ENCODE measurements at regions not wholly inside any gene's neighbourhood (a gene's known extent, or its start where the extent isn't known, plus 50 kb on each side); places are given as distances from the start of the nearest gene placed in this dataset.

DNA sequence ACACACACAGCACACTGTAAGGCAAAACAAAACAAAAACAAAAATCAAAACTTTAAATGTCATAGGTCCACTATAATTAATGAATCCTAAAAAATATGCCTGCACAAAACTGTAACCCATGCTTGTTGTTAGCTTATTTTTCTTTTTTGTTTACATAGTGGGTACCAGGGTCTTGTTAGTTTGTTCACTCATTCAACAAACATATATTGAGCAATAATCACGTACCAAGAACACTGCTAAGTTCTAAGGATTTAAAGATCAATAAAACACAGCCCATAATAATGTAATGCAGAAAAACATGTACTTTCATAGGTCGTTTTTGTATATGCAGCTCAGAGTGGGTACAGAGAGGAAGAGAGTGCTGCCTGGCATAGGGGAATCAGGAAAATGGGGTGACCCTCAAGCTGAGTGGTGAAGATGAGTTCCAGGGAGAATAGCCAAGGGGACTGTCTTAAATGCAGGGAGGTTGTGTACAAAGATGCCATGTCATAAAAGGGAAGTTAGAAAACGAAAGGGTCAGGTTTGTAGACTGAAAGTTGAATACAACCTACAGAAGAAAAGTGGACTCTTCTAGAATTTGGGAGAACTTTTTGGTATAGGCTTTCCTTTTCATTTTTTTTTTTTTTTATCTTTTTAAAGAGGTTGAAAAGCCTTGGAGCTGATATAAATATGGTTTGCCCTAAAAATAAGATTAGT lies 113.3 kb upstream of the TBX18 start:
- H3K27ac ChIP-seq: no peak overlapping the region
- no peaks in the 10 kb centered on the region for H3K36me3 ChIP-seq (ENCODE audit: insufficient read depth in 1 of 2, low read depth in 1 of 2)
- intact Hi-C loops (cut with DNase I): no loop called here
- no peak overlapping the region for H3K4me3 ChIP-seq
- DNase-seq (no peak), ATAC-seq (no peak)
- TF ChIP-seq, protein P1, sequence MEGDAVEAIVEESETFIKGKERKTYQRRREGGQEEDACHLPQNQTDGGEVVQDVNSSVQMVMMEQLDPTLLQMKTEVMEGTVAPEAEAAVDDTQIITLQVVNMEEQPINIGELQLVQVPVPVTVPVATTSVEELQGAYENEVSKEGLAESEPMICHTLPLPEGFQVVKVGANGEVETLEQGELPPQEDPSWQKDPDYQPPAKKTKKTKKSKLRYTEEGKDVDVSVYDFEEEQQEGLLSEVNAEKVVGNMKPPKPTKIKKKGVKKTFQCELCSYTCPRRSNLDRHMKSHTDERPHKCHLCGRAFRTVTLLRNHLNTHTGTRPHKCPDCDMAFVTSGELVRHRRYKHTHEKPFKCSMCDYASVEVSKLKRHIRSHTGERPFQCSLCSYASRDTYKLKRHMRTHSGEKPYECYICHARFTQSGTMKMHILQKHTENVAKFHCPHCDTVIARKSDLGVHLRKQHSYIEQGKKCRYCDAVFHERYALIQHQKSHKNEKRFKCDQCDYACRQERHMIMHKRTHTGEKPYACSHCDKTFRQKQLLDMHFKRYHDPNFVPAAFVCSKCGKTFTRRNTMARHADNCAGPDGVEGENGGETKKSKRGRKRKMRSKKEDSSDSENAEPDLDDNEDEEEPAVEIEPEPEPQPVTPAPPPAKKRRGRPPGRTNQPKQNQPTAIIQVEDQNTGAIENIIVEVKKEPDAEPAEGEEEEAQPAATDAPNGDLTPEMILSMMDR (IDR thresholded peaks at IDR 0.05): no peak
- no peaks in the 10 kb centered on the region for H3K9me3 ChIP-seq
- H3K27me3 ChIP-seq (ENCODE audit: insufficient read depth in 3 of 3, low read length in 2 of 3): no peaks in the 10 kb centered on the region
- 56 to 64% (median 61%) methylated on average over 3 of the region's 3 CpGs for WGBS, 3 donors
- no peaks in the 10 kb centered on the region for H3K4me1 ChIP-seq

DNA sequence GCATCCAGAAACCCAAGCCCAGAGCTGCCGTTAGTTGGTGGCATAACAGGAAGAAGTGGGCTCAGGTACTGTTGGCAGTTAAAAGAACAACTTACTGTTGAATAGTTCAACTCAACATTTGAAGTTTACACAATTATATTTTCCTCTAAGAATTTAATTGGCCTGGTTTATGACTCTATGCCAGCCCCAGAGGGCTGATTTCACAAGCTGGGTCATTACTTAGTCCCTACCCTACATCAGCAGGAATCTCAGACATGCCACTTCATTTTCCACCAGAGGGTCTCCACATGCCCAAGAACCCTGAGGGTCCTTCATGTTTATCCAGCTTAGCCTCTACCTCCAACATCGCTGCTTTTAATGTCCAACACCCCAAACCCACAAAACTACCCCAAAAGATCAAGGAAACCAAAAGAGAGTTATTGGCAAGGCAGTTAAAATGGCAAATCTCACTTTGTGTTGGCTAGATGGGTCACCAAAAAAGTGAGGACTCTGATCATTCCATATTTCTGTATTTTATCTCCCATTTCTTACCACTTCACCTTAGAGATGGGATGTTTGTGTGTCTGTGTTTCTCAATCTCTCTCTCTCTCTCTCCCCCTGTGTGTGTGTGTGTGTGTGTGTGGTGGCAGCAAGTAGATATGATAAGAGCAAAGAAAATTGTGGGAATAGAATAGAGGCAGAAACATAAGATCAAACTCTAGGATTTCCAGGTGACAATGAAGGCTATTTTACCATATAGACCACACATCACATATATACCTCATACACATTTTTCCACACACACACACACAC lies 112.5 kb upstream of the TBX18 start:
- H3K9me3 ChIP-seq: no peaks in the 10 kb centered on the region
- ATAC-seq: no peak
- H3K4me1 ChIP-seq: no peaks in the 10 kb centered on the region
- DNase-seq: no peak
- TF ChIP-seq, protein P1 (IDR thresholded peaks at IDR 0.05): no peak
- H3K36me3 ChIP-seq (ENCODE audit: insufficient read depth in 1 of 2, low read depth in 1 of 2): no peaks in the 10 kb centered on the region
- H3K27ac ChIP-seq: no peak overlapping the region
- no peaks in the 10 kb centered on the region for H3K27me3 ChIP-seq (ENCODE audit: insufficient read depth in 3 of 3, low read length in 2 of 3)
- 73 to 81% (median 75%) methylated on average over 2 of the region's 2 CpGs for WGBS, 3 donors
- no peak overlapping the region for H3K4me3 ChIP-seq
- intact Hi-C loops (cut with DNase I): no loop called here

DNA sequence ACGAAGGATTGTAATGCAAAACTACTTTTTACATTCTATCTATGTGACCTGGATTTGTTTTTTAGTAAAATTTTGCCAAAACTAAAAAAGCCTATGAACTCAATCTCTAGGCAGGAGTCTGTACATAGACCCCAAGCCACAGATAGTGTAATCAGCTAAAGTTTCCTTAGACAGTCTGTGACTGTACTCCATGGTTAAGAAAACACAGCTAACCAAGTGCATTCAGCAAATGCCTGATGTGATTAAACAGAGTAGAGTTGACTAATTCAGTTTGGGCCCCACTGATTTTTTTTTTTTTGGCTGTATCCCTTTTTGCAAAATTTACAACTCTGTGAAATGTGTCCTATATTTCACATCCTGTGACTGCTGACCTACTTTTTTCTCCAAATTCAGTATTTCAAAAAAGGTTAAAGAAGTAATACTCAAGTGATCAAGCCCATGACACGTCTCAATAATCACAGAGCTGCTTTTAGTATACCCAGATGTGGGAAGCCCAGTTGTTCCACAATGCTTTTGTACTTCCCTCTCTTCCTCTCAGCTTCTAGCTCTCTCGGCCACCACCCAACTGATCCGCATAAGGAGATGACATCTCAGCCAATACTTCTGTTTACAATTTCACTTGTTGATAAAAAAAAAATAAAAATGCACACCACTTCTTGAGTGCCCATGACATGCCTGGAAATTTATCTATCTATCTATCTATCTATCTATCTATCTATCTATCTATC lies 108.8 kb upstream of the TBX18 start:
- H3K4me1 ChIP-seq: no peaks in the 10 kb centered on the region
- TF ChIP-seq, protein P1 (IDR thresholded peaks at IDR 0.05): no peak
- no peak overlapping the region for H3K4me3 ChIP-seq
- no peak overlapping the region for H3K27ac ChIP-seq
- WGBS, 3 donors: 67 to 69% (median 68%) methylated on average over 4 of the region's 4 CpGs
- H3K36me3 ChIP-seq (ENCODE audit: insufficient read depth in 1 of 2, low read depth in 1 of 2): no peaks in the 10 kb centered on the region
- intact Hi-C loops (cut with DNase I): no loop called here
- H3K9me3 ChIP-seq: no peaks in the 10 kb centered on the region
- DNase-seq (no peak), ATAC-seq (no peak)
- no peaks in the 10 kb centered on the region for H3K27me3 ChIP-seq (ENCODE audit: insufficient read depth in 3 of 3, low read length in 2 of 3)

DNA sequence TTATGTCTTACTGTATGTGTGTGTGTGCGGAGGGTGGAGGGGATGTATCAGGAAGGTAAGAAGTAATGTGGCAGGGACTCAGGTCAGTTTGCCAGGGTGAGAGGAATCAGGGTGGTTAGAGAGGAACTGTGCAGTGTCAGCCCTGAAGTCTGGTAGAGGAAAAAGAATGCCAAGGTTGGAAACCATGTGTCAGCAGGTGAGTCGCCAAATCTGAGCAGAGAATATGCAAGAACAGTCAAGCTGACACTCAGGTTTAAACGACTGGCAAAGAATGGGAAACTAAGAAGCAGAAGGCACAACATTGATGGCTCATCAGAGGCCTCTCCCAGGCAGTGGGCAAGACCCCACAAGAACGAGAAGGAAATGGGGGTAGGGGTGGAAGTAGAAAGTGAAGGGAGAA lies 107.5 kb upstream of the TBX18 start:
- H3K4me1 ChIP-seq: no peaks in the 10 kb centered on the region
- 69 to 77% (median 76%) methylated on average over 4 of the region's 4 CpGs for WGBS, 3 donors
- ATAC-seq: no peak

More for the DNA sequence above, 107.5 kb upstream of the TBX18 start:
- Histone ChIP-seq H3K36me3 (ENCODE audit: insufficient read depth in 1 of 2, low read depth in 1 of 2) (no peaks in the 10 kb centered on the region), H3K9me3 (no peaks in the 10 kb centered on the region), H3K27ac (no peak overlapping the region), H3K4me3 (no peak overlapping the region), H3K27me3 (ENCODE audit: insufficient read depth in 3 of 3, low read length in 2 of 3) (no peaks in the 10 kb centered on the region)
- intact Hi-C loops (cut with DNase I): no loop called here
- DNase-seq: no peak
- TF ChIP-seq, protein P1 (IDR thresholded peaks at IDR 0.05): no peak
